GM12873 (cell line): ENCODE measurements at regions not wholly inside any gene's neighbourhood (a gene's known extent, or its start where the extent isn't known, plus 50 kb on each side); places are given as distances from the start of the nearest gene placed in this dataset.

Experiments
- TF ChIP-seq, protein P1 (sequence below): IDR thresholded peaks from 2 replicates; pipeline ENCODE4 v1.5.1; 2012; ENCODE audit warnings: low read depth, mild to moderate bottlenecking, moderate library complexity, low read length, control low read depth; ENCODE audit not compliant: insufficient read depth; ENCODE audit errors: missing control alignments

- TF ChIP-seq, protein P1, sequence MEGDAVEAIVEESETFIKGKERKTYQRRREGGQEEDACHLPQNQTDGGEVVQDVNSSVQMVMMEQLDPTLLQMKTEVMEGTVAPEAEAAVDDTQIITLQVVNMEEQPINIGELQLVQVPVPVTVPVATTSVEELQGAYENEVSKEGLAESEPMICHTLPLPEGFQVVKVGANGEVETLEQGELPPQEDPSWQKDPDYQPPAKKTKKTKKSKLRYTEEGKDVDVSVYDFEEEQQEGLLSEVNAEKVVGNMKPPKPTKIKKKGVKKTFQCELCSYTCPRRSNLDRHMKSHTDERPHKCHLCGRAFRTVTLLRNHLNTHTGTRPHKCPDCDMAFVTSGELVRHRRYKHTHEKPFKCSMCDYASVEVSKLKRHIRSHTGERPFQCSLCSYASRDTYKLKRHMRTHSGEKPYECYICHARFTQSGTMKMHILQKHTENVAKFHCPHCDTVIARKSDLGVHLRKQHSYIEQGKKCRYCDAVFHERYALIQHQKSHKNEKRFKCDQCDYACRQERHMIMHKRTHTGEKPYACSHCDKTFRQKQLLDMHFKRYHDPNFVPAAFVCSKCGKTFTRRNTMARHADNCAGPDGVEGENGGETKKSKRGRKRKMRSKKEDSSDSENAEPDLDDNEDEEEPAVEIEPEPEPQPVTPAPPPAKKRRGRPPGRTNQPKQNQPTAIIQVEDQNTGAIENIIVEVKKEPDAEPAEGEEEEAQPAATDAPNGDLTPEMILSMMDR: no peak
Measured at GRCh38 chr15:47587940-47588802, 129.1 kb upstream of the SEMA6D start.

- TF ChIP-seq, protein P1: no peak
Measured at GRCh38 chr15:47588958-47589357, 128.3 kb upstream of the SEMA6D start.

DNA sequence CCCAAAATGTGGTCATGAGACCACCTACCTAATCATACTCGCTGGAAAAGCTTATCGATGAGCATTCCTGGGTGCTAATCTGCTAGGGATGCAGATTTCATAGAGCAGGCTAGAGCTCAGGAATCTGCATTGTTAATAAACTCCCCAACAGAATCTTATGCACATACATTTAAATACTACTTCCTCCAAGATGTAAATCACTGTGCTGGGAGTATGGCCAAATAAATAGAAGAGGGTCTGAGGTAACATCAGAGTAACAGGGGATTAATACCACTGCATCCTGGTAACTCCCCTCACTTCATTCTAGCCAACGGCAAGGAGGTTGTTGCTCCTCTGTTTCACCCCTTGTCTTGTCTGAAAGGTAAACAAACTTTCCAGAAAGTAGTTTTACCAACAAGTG lies 118.3 kb upstream of the SEMA6D start:
- TF ChIP-seq, protein P1: no peak

DNA sequence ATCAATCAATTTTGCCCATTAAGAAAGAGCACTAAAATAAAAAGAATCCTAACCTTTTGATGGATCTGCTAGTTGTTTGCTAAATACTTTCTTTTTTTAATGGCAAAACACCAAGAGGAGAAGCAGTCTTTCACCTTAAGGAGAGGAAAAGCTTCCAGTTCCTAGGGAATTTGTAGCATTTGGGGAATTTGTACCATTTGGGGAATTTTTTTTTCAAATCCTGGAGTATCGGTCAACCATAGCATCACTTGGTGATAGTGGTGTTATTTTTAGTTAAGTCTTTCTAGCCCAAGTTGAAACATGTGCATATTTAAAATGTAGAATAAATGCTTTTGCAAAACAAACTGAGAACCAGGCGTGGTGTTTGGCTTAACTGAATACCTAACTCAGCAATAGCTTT lies 117.5 kb upstream of the SEMA6D start:
- TF ChIP-seq, protein P1: no peak

DNA sequence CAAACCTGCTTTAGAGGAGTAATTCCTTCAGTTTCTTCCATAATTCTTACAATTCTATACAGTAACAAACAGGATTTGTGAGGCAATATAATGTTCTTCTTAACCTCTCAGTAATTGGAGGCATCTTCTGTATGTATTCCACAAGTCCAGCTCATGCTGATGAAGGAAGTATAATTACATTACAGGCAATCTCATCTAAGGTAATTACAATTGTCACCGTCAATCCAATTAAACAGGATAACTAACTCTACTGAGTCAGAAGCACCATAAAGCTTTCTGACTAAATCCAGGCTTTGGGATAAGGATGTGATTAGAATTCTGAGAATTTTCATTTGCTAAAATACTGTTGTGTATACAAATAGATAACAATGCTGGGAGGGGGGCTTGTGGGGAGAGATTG lies 115.2 kb upstream of the SEMA6D start:
- TF ChIP-seq, protein P1: no peak

GRCh38 chr15:47603026-47603425 lies 114.3 kb upstream of the SEMA6D start:
- TF ChIP-seq, protein P1: no peak

DNA sequence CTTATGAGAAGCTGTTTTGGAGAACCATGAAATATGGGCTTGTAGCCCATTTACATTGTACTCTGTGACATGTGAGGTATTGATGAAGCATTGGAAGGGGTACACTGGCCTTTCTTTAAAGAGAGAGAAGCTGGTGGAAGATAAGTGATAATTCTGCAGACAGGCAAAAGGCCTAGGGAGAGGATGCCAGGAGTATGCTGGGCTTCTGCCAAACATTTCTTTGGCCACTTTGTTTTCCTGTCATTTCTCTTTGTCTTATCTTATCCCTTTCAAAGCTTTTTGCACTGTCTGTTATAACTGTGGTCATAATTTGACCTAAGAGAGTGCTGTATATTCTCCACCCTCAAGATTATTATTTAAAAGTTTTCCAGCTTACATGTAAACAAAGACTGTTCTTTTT lies 109.6 kb upstream of the SEMA6D start:
- TF ChIP-seq, protein P1: no peak
